Hepatic stellate cell (primary cell): ENCODE measurements at regions not wholly inside any gene's neighbourhood (a gene's known extent, or its start where the extent isn't known, plus 50 kb on each side); places are given as distances from the start of the nearest gene placed in this dataset.
"Not testable (repeated sequence)": the region's sequence is repeated elsewhere in the genome, so short reads cannot be mapped to it uniquely, and the experiment has no call there.

Experiments
- DNase-seq: peaks from one replicate; pipeline ENCODE4 v3.0.0; 2011; ENCODE audit warnings: low spot score

GRCh38 chr14:35938770-35939169 lies 112.6 kb downstream of the BRMS1L start:
- no peak for DNase-seq

DNA sequence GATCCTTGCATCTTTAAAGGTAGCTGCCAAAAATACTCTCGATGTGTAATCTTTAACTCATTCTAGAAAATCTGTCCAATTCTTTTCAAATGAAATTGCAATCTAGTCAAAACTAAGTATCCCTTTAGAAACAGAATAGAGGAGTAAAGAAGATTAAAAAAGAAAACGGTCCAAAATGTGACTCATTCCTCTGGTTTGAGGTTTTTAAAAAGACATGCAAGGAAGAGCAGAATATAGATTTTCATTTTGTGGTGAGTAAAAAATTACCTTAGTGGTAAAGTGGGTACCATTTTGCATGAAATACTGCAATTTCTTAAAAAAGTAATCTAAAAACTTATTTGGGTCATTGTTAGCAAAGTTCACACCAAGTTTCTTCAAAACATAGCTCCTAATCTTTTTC lies 108.4 kb downstream of the BRMS1L start:
- DNase-seq = no peak

GRCh38 chr14:35932659-35933159 lies 106.6 kb downstream of the BRMS1L start:
- DNase-seq = no peak

DNA sequence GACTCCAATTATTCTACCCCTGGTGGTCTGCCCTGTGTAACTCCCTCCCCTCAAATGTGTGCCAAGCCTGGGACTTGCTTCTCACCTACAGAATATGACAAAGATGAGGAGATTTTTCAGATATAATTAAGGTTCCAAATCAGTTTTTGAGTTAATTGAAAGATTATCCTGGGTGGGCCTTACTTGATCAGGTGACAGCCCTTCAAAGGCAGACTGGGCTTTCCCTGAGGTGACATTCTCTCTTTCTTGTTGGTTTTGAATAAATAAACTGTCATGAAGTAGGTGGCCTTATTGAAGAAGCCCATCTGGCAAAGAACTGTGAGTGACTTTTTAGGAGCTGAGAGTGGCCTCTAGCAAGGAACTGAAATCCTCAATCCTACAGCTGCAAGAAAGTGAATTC lies 106.0 kb downstream of the BRMS1L start:
- no peak for DNase-seq

DNA sequence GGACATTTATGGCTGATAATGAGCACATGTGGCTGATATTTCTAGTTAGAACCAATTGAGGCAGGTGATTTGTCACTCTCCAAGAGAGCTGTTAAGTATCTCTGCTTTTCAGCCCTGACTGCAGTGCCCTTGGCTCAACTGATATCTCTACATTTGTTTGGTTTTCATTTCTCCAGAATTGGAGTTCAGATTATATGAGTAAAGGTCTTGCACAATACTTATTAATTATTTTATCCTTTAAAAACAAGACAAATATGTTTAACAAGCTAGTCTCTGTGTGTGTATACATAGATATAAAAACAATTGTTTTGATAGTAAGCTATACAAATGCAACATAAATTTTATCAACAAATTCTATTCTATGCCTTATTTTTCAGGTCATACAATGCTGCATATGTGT lies 105.2 kb downstream of the BRMS1L start:
- DNase-seq = no peak

DNA sequence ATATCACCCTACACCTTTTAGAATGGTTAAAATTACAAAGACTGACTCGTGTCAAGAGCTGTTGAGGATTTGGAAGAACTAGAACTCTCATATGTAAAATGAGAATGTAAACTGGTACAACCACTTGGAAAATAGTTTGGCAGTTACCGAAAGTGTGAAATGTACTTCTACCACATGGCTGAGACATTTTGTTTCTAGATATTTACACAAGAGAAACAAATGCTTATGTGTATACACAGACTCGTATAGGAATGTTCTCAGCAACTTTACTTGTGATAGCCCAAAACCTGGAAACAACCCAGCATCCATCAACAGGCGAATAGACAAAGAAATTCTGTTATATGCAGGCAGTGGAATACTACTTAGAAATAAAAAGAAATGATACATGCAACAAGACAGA lies 103.0 kb downstream of the BRMS1L start:
- no peak for DNase-seq

DNA sequence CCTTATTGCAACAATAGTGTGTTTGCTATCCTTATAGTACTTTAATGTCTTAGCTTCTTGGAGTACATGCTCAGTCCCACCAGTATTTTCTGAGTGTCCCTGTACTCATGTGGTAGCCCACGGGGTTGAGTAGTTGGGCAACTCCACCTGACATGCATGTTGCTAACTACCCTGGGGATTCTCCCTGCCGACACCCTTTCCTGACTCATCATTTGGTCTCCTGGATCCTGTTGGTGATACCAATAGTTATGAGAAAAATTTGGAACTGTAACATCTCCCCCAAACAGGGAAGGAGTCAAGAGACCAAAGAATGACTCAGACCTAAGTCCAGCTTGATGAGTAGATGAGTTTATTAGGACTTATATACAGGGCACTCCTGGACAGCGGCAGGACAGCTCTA lies 101.6 kb downstream of the BRMS1L start:
- no peak for DNase-seq

GRCh38 chr14:35925319-35925718 lies 99.2 kb downstream of the BRMS1L start:
- no peak for DNase-seq

- DNase-seq = not testable (repeated sequence)
Observed at GRCh38 chr14:35922590-35922989, 96.5 kb downstream of the BRMS1L start.

GRCh38 chr14:35921745-35922144 lies 95.6 kb downstream of the BRMS1L start:
- DNase-seq = no peak
